Fibroblast of skin of left biceps (primary cell): ENCODE measurements at regions not wholly inside any gene's neighbourhood (a gene's known extent, or its start where the extent isn't known, plus 50 kb on each side); places are given as distances from the start of the nearest gene placed in this dataset.

Experiments
- DNase-seq, 2 experiments: peaks; one replicate each; pipeline ENCODE4 v3.0.0-alpha.2; 2013; ENCODE audit warnings: low read depth in 2 of 2

DNA sequence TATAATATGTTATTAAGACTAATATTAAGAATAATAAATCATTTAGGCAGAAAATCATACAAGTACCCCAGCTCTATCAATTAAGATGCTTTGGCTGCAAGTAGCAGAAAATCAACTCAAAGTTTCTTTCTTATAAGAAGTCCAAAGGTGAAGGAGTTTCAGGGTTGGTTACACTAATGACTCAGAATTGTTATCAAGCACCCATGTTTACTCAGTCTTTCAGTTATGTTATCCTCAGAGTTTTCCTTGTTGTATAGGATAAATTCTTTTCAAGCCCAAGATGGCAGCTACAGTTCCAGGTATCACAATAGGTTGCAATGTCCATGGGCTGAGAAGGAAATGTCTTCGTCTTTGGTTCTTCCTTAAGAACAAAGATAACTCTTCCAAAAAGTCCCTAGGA, 163.6 kb downstream of the TNFSF18 start:
- DNase-seq: no peak

- no peak for DNase-seq
These were observed 157.4 kb downstream of the TNFSF18 start for GRCh38 chr1:172893146-172893841.

DNA sequence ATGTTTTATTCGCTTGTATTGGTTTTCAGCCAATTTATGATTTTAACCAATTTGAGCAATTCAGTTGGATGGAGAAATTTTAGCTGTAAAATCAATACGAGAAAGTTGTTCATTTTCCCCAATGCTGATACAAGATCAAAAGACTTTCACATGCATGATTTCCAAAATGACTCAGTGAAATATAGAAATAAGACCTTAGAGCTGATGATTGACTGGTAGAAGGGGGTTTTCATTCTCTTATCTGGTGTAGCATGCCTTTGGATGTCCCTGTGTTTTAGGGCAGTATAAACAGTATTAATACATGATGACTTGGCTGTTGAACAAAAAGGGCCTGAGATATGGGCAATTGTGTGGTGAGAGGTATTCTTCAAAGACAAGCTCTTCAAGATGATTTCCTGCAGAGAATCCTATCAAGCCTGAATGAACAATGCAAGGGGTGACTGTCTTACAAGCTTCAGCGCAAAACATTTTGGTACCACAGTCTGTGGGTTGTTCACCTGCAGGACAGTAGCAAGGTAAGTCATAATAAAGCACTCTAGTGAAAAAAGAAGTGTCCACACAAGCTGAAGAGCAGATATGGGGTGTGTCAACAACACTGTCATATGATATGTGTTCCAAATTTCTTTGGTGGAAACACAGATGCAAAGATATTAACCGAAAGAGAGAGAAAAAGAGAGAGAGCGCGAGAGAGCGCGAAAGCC, 156.2 kb downstream of the TNFSF18 start:
- no peak for DNase-seq

DNA sequence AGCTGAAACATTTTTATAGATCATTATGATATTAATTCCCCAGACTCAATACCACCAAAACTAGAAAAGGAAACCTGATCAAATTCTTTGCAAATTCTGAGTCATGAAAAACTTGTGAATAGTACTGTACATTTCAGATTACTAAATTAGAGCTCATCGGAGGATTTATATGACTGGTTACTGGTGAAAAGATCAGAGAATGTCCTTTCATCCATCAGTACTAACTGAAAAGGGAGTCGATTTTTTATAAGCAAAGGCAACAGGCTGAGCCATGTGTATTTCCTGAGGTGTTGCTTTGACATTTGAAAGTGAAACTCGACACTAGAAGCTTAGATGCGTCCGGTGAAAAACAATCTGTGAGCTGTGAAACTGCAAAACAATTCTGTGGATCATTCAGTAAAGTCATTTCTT, 155.7 kb downstream of the TNFSF18 start:
- no peak for DNase-seq

- DNase-seq: no peak
These were observed 155.0 kb downstream of the TNFSF18 start for GRCh38 chr1:172895761-172896160.

DNA sequence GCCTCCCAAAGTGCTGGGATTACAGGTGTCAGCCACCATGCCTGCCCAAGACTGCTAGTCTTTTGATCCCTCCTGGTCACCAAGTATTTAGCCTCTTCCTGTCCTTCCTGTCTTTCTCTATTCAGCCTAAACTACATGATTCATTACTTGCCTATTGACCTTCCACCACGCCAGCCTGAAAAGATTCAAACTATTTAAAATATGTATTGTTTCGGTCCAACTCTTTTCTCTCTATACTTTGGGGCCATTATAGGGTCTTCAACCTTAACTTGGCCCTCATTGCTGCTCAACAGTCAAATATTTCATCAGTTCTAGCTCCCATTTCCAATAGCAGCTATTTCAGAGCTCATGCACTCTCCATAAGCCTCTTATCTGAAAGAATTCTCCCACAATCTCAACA, 153.0 kb downstream of the TNFSF18 start:
- no peak for DNase-seq

- DNase-seq: no peak
These were observed 151.9 kb downstream of the TNFSF18 start for GRCh38 chr1:172898866-172899265.

- no peak for DNase-seq
These were observed 150.3 kb downstream of the TNFSF18 start for GRCh38 chr1:172900376-172900997.

GRCh38 chr1:172902200-172902599, 148.5 kb downstream of the TNFSF18 start:
- no peak for DNase-seq

- DNase-seq: peak; percentile 76 to 79
These were observed 147.8 kb downstream of the TNFSF18 start for GRCh38 chr1:172902861-172903381.

- DNase-seq: peak; percentile 64 to 65
These were observed 147.0 kb downstream of the TNFSF18 start for GRCh38 chr1:172903581-172904220.

- DNase-seq: no peak
These were observed 145.3 kb downstream of the TNFSF18 start for GRCh38 chr1:172905452-172905851.

- peak; percentile 67 to 68 for DNase-seq
These were observed 143.8 kb downstream of the TNFSF18 start for GRCh38 chr1:172906778-172907592.

DNA sequence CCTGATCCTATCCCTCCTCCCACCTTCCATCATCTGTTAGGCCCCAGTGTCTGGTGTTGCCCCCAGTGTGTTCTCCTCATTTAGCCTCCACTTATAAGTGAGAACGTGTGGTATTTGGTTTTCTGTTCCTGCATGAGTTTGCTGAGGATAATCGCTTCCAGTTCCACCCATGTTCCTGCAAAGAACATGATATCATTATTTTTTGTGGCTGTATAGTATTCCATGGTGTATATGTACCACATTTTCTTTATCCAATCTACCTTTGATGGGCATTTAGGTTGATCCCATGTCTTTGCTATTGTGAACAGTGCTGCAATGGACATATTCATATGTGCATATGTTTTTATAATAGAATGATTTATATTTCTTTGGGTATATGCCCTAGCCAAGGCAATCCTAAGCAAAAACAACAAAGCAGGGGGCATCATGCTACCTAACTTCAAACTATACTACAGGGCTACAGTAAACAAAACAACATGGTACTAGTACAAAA, 142.9 kb downstream of the TNFSF18 start:
- no peak for DNase-seq

GRCh38 chr1:172909606-172910326, 141.0 kb downstream of the TNFSF18 start:
- peak; percentile 84 to 88 for DNase-seq

- DNase-seq: no peak
These were observed 137.9 kb downstream of the TNFSF18 start for GRCh38 chr1:172912765-172913260.

GRCh38 chr1:172914501-172915144, 136.1 kb downstream of the TNFSF18 start:
- DNase-seq: peak in 1 of 2 experiments; percentile 80

GRCh38 chr1:172915271-172915670, 135.5 kb downstream of the TNFSF18 start:
- DNase-seq: no peak

- no peak for DNase-seq
These were observed 134.6 kb downstream of the TNFSF18 start for GRCh38 chr1:172916116-172916515.

GRCh38 chr1:172917972-172918371, 132.8 kb downstream of the TNFSF18 start:
- peak; percentile 86 to 91 for DNase-seq
